H1 (cell line): ENCODE measurements at regions not wholly inside any gene's neighbourhood (a gene's known extent, or its start where the extent isn't known, plus 50 kb on each side); places are given as distances from the start of the nearest gene placed in this dataset.
A peak's percentile ranks its signal among the peaks of the same experiment; 100 is the strongest.

Experiments used
- CTCF ChIA-PET: fragments of 300-600 bp; sonication (Branson Sonifier 250); formaldehyde crosslinking; loops from one replicate; lab custom pipeline; 2021; ENCODE audit not compliant: partially characterized antibody; lab: Charles Lee
- POLR2A ChIA-PET: fragments of 300-600 bp; sonication (Branson Sonifier 250); formaldehyde crosslinking; loops from one replicate; lab custom pipeline; 2021; ENCODE audit warnings: inconsistent platforms; ENCODE audit not compliant: partially characterized antibody; lab: Charles Lee
- DNase-seq, 2 experiments: peaks; one replicate each; pipeline versions ENCODE4 v3.0.0 to v3.0.0-alpha.2; 2010 to 2022; ENCODE audit warnings: low spot score in 2 of 2, low read depth in 1 of 2, mixed read lengths in 1 of 2
- FAIRE-seq: peaks from 2 replicates; lab custom pipeline; 2011; peaks lifted over from hg19 to GRCh38; lab: Jason Lieb, UNC
- H2AFZ ChIP-seq: 2 replicates; pipeline ENCODE4 v1.8.1; 2012; ENCODE audit warnings: low read length, inconsistent platforms
- H2AK5ac ChIP-seq: 2 replicates; pipeline ENCODE4 v1.6.1; 2013; ENCODE audit warnings: low read depth, low read length
- H2BK120ac ChIP-seq: replicated peaks from 2 replicates; pipeline ENCODE3; 2013; ENCODE audit warnings: low read depth, low read length, inconsistent platforms
- H2BK12ac ChIP-seq: 2 replicates; pipeline ENCODE4 v1.6.1; 2013; ENCODE audit warnings: low read depth, low read length
- H2BK15ac ChIP-seq: 2 replicates; pipeline ENCODE4 v1.6.1; 2013; ENCODE audit warnings: low read length
- H2BK20ac ChIP-seq: 2 replicates; pipeline ENCODE4 v1.6.1; 2013; ENCODE audit warnings: low read length
- H2BK5ac ChIP-seq: 2 replicates; pipeline ENCODE4 v1.6.1; 2013; ENCODE audit warnings: low read depth, low read length
- H3K14ac ChIP-seq: 2 replicates; pipeline ENCODE4 v1.6.1; 2013; ENCODE audit warnings: inconsistent platforms; ENCODE audit not compliant: insufficient read length
- H3K18ac ChIP-seq: 2 replicates; pipeline ENCODE4 v1.6.1; 2013; ENCODE audit warnings: low read length; ENCODE audit errors: extremely low read depth
- H3K23ac ChIP-seq: 2 replicates; pipeline ENCODE4 v1.6.1; 2013; ENCODE audit warnings: inconsistent platforms; ENCODE audit not compliant: insufficient read length
- H3K23me2 ChIP-seq: 2 replicates; pipeline ENCODE4 v1.6.1; 2013; ENCODE audit warnings: low read depth, low read length
- H3K27ac ChIP-seq: 2 replicates; pipeline ENCODE4 v1.6.1; 2011; ENCODE audit warnings: low read depth, low read length, inconsistent platforms
- H3K27me3 ChIP-seq, 4 experiments: replicated peaks in 1 of 4; 1 replicate in 1 of 4; 2 replicates in 3 of 4; pipeline versions ENCODE4 v1.6.1 to v1.8.1; 2011 to 2013; ENCODE audit warnings: low read length in 3 of 4, mild to moderate bottlenecking in 3 of 4, inconsistent platforms in 2 of 4, mixed read lengths in 2 of 4, moderate library complexity in 1 of 4; ENCODE audit not compliant: control insufficient read depth in 3 of 4, insufficient read depth in 3 of 4; ENCODE audit errors: extremely low read depth in 1 of 4
- H3K36me3 ChIP-seq, 4 experiments: 2 replicates each; pipeline versions ENCODE4 v1.6.1 to v1.8.1; 2011 to 2013; ENCODE audit warnings: mild to moderate bottlenecking in 4 of 4, low read length in 3 of 4, moderate library complexity in 2 of 4, control low read depth in 1 of 4, inconsistent platforms in 1 of 4; ENCODE audit not compliant: insufficient read depth in 4 of 4, control insufficient read depth in 2 of 4
- H3K4ac ChIP-seq: replicated peaks from 2 replicates; pipeline ENCODE3; 2013; ENCODE audit warnings: low read length, low read depth, mixed read lengths, inconsistent platforms; ENCODE audit not compliant: insufficient read length
- H3K4me1 ChIP-seq, 4 experiments: replicated peaks in 1 of 4; 1 replicate in 1 of 4; 2 replicates in 3 of 4; pipeline versions ENCODE4 v1.6.1 to v1.8.1; 2011 to 2013; ENCODE audit warnings: low read length in 3 of 4, inconsistent platforms in 2 of 4, mixed read lengths in 1 of 4; ENCODE audit not compliant: insufficient read depth in 4 of 4, control insufficient read depth in 3 of 4
- H3K4me2 ChIP-seq, 2 experiments: 2 replicates each; pipeline versions ENCODE4 v1.6.1 to v1.8.1; 2011 to 2013; ENCODE audit warnings: low read depth in 2 of 2, low read length in 2 of 2, control low read depth in 1 of 2, inconsistent platforms in 1 of 2, mild to moderate bottlenecking in 1 of 2; ENCODE audit not compliant: insufficient read depth in 1 of 2
- H3K4me3 ChIP-seq, 4 experiments: fragments of 200-600, 300-600 bp in 1 of 4; sonication (generic), shearing (Covaris generic), sonication (Bioruptor Twin) in 1 of 4; 2 replicates each; pipeline versions ENCODE4 v1.5.1 to v1.8.1; 2011 to 2016; ENCODE audit warnings: low read length in 4 of 4, low read depth in 3 of 4, control low read depth in 2 of 4, inconsistent platforms in 2 of 4, mild to moderate bottlenecking in 2 of 4, mixed read lengths in 1 of 4, moderate library complexity in 1 of 4; ENCODE audit not compliant: insufficient read depth in 2 of 4; ENCODE audit errors: extremely low read depth in 1 of 4
- H3K56ac ChIP-seq: replicated peaks from 2 replicates; pipeline ENCODE3; 2013; ENCODE audit warnings: low read depth, mild to moderate bottlenecking, mixed read lengths, low read length, inconsistent platforms; ENCODE audit not compliant: insufficient read length
- H3K79me1 ChIP-seq: 2 replicates; pipeline ENCODE4 v1.6.1; 2013; ENCODE audit warnings: low read depth, low read length, control low read depth
- H3K79me2 ChIP-seq, 2 experiments: 2 replicates each; pipeline versions ENCODE4 v1.6.1 to v1.8.1; 2012 to 2013; ENCODE audit warnings: low read length in 2 of 2, mild to moderate bottlenecking in 2 of 2, inconsistent platforms in 1 of 2; ENCODE audit not compliant: insufficient read depth in 2 of 2, control insufficient read depth in 1 of 2
- H3K9ac ChIP-seq, 4 experiments: replicated peaks in 1 of 4; 1 replicate in 1 of 4; 2 replicates in 3 of 4; pipeline versions ENCODE4 v1.6.1 to v1.8.1; 2011 to 2013; ENCODE audit warnings: low read depth in 3 of 4, low read length in 3 of 4, control low read depth in 2 of 4, mild to moderate bottlenecking in 2 of 4, moderate library complexity in 2 of 4, inconsistent platforms in 1 of 4; ENCODE audit errors: extremely low read depth in 1 of 4
- H3K9me3 ChIP-seq, 2 experiments: 2 replicates each; pipeline versions ENCODE4 v1.6.1 to v1.8.1; 2012 to 2013; ENCODE audit warnings: mild to moderate bottlenecking in 2 of 2, moderate library complexity in 2 of 2, control low read depth in 1 of 2, inconsistent platforms in 1 of 2, low read depth in 1 of 2, low read length in 1 of 2, mixed read lengths in 1 of 2; ENCODE audit not compliant: insufficient read depth in 2 of 2
- H4K20me1 ChIP-seq, 2 experiments: replicated peaks in 1 of 2; 2 replicates each; pipeline versions ENCODE3 to v1.8.1; 2011 to 2013; ENCODE audit warnings: inconsistent platforms in 2 of 2, low read length in 2 of 2, mild to moderate bottlenecking in 1 of 2; ENCODE audit not compliant: insufficient read depth in 2 of 2, control insufficient read depth in 1 of 2
- H4K5ac ChIP-seq: 2 replicates; pipeline ENCODE4 v1.6.1; 2013; ENCODE audit warnings: low read length, low read depth, mixed read lengths, inconsistent platforms; ENCODE audit not compliant: insufficient read length
- H4K8ac ChIP-seq: 2 replicates; pipeline ENCODE4 v1.8.0; 2013; ENCODE audit warnings: mild to moderate bottlenecking, moderate library complexity, low read length, inconsistent platforms; ENCODE audit not compliant: insufficient read depth; ENCODE audit errors: extremely low read depth
- H4K91ac ChIP-seq: replicated peaks from 2 replicates; pipeline ENCODE3; 2013; ENCODE audit warnings: low read length, mixed read lengths, inconsistent platforms; ENCODE audit not compliant: insufficient read length
- E2F6 ChIP-seq: IDR thresholded peaks from 2 replicates; pipeline ENCODE4 v1.6.1; 2012; ENCODE audit warnings: inconsistent platforms
- SUZ12 ChIP-seq: fragments of 200-600 bp; sonication (generic); IDR thresholded peaks from 2 replicates; pipeline ENCODE4 v1.6.1; 2012; ENCODE audit warnings: mild to moderate bottlenecking, inconsistent platforms, low read length, moderate library complexity, mixed read lengths
- WGBS, 2 experiments: shearing (Covaris generic) in 1 of 2; methylation state at CpG; one replicate each; pipeline versions ENCODE4 v1.1.6 to v1.1.7; 2013 to 2015; ENCODE audit warnings: low lambda C conversion rate in 2 of 2, mixed read lengths in 2 of 2, inconsistent platforms in 1 of 2, low coverage in 1 of 2, missing lambda C conversion rate in 1 of 2; ENCODE audit not compliant: insufficient replicate concordance in 2 of 2, insufficient coverage in 1 of 2, insufficient read length in 1 of 2; ENCODE audit errors: extremely low coverage in 1 of 2, missing lambda C conversion rate in 1 of 2; 5-methylcytosine and 5-hydroxymethylcytosine counted together

- no peak overlapping the region for H3K9ac ChIP-seq
- H4K8ac ChIP-seq = peak overlapping the region; percentile 71
- H2AFZ ChIP-seq = peak overlapping the region; percentile 66; the same call in 1 of the 2 replicates
- H4K91ac ChIP-seq = no peak overlapping the region
- H2BK120ac ChIP-seq = no peak overlapping the region
- H2BK12ac ChIP-seq = no peak overlapping the region
- DNase-seq (no peak), FAIRE-seq (no peak)
- H3K79me2 ChIP-seq = no peaks in the 10 kb centered on the region
- no peak overlapping the region for H3K23ac ChIP-seq
- no peak overlapping the region for H2BK5ac ChIP-seq
- no peak overlapping the region for H2BK15ac ChIP-seq
- no peak overlapping the region for H3K14ac ChIP-seq
- no peak overlapping the region for H3K4ac ChIP-seq
- H4K5ac ChIP-seq = no peak overlapping the region
- no peaks in the 10 kb centered on the region for H3K36me3 ChIP-seq
- peaks cover 0 to 7% of the 10 kb centered on the region in 2 experiments; a peak in 1 of 4 replicates for H3K9me3 ChIP-seq
- CTCF ChIA-PET = no interaction called here
- H3K27ac ChIP-seq = no peak overlapping the region
- POLR2A ChIA-PET = no interaction called here
- no peak overlapping the region for H2BK20ac ChIP-seq
- WGBS, 2 experiments = 96% methylated on average over 25 of the region's 26 CpGs; no CpG with 5 or more reads in 1 of the 2 experiments
- H3K4me3 ChIP-seq = no peak overlapping the region
- H2AK5ac ChIP-seq = no peak overlapping the region
- no peaks in the 10 kb centered on the region for H3K79me1 ChIP-seq
- no peaks in the 10 kb centered on the region for H3K23me2 ChIP-seq
- H3K27me3 ChIP-seq = no peaks in the 10 kb centered on the region
- no peaks in the 10 kb centered on the region; a peak in 1 of 7 replicates for H3K4me1 ChIP-seq
- TF ChIP-seq E2F6 (0 out of 2 replicates have a peak, but pooled peaks have one; percentile 11), SUZ12 (no peak)
- no peaks in the 10 kb centered on the region for H4K20me1 ChIP-seq
- no peak overlapping the region for H3K18ac ChIP-seq
- H3K56ac ChIP-seq = no peak overlapping the region
- no peak overlapping the region for H3K4me2 ChIP-seq
Observed at GRCh38 chr4:58456727-58457384, 1346.7 kb upstream of the IGFBP7 start.
